ENCODE measurements at regions not wholly inside any gene's neighbourhood (a gene's known extent, or its start where the extent isn't known, plus 50 kb on each side); places are given as distances from the start of the nearest gene placed in this dataset.
"Not testable (repeated sequence)": the region's sequence is repeated elsewhere in the genome, so short reads cannot be mapped to it uniquely, and the experiment has no call there.

DNA sequence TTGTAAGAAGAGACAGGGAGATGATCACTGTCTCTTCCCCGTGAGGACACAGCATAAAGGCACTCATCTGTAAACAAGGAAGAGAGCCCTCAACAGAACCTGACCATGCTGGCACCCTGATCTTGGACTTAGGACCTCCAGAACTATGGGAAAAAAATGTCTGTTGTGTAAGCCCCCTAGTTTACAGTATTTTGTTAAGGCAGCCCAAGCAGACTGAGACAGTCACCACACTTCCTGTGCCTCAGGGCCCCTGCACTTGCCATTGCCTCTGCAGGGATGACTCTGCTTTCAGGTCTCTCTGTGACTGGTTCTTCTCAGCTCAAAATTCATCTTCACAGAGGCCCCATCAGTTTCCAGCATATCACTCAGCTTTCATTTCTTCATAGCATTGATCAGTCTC is 372.1 kb downstream of the TLE1 start:
- Mint-ChIP-seq H3K4me3 (ENCODE audit: low read depth) (no peak overlapping the region), H3K27ac (no peak overlapping the region), H3K9me3 (ENCODE audit: low read depth) (peaks cover 12% of the 10 kb centered on the region), H3K27me3 (no peaks in the 10 kb centered on the region), H3K36me3 (ENCODE audit: insufficient read depth) (peaks cover 1% of the 10 kb centered on the region), H3K4me1 (ENCODE audit: low read depth) (peaks cover 2% of the 10 kb centered on the region)
- DNase-seq (ENCODE audit: low spot score, unreplicated experiment): no peak
- no peak for TF ChIP-seq CTCF (IDR thresholded peaks at IDR 0.05; ENCODE audit: unreplicated experiment)

DNA sequence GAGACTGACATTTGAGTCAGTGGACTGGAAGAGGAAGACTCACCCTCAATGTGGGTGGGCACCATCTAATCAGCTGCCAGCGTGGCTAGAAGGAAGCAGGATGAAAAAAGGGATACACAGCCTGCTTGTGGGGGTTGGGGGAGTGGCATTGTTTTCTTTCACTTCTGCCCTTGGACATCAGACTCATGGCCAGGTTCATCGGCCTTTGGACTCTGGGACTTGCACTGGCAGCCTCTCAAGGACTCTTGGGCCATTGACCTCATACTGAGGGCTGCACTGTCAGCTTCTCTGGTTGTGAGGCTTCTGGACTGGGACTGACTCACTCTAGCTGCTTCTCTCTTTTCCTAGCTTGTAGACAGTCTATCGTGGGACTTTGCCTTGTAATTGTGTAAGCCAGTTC is 374.9 kb downstream of the TLE1 start:
- DNase-seq (ENCODE audit: low spot score, unreplicated experiment): no peak
- Mint-ChIP-seq H3K27me3 (no peaks in the 10 kb centered on the region), H3K9me3 (ENCODE audit: low read depth) (peaks cover 10% of the 10 kb centered on the region), H3K36me3 (ENCODE audit: insufficient read depth) (peaks cover 1% of the 10 kb centered on the region), H3K27ac (no peak overlapping the region), H3K4me1 (ENCODE audit: low read depth) (no peaks in the 10 kb centered on the region), H3K4me3 (ENCODE audit: low read depth) (no peak overlapping the region)
- TF ChIP-seq CTCF (IDR thresholded peaks at IDR 0.05; ENCODE audit: unreplicated experiment): no peak

GRCh38 chr9:81313877-81314276 is 375.5 kb downstream of the TLE1 start:
- no peak for TF ChIP-seq CTCF (IDR thresholded peaks at IDR 0.05; ENCODE audit: unreplicated experiment)
- no peak for DNase-seq (ENCODE audit: low spot score, unreplicated experiment)
- H3K4me1 Mint-ChIP-seq (ENCODE audit: low read depth): no peaks in the 10 kb centered on the region
- H3K36me3 Mint-ChIP-seq (ENCODE audit: insufficient read depth): peaks cover 1% of the 10 kb centered on the region
- peaks cover 10% of the 10 kb centered on the region for H3K9me3 Mint-ChIP-seq (ENCODE audit: low read depth)
- H3K27ac Mint-ChIP-seq: no peak overlapping the region
- H3K4me3 Mint-ChIP-seq (ENCODE audit: low read depth): no peak overlapping the region
- H3K27me3 Mint-ChIP-seq: no peaks in the 10 kb centered on the region

- Mint-ChIP-seq H3K27me3 (no peaks in the 10 kb centered on the region), H3K36me3 (ENCODE audit: insufficient read depth) (no peaks in the 10 kb centered on the region), H3K4me1 (ENCODE audit: low read depth) (no peaks in the 10 kb centered on the region), H3K27ac (no peak overlapping the region), H3K4me3 (ENCODE audit: low read depth) (no peak overlapping the region), H3K9me3 (ENCODE audit: low read depth) (peaks cover 8% of the 10 kb centered on the region)
- no peak for DNase-seq (ENCODE audit: low spot score, unreplicated experiment)
- no peak for TF ChIP-seq CTCF (IDR thresholded peaks at IDR 0.05; ENCODE audit: unreplicated experiment)
These were observed 377.0 kb downstream of the TLE1 start for GRCh38 chr9:81312346-81312745.

DNA sequence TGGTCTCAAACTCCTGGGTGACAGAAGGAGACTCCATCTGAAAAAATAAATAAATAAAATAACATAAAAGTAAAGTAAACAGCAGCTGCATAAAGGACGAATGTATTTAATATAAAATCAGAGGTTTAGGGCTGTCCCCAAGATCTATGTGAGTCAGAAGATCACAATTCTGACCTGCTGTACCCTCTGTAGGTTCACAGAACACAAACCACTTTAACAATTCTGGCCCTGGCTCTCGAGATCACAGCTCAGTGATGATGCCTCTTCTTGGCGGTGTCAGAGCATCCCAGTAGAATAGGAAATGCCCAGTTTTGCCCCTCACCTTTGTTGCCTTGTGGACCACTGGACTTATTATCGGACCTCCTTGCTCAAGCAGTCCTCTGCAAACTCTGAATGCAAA is 380.9 kb downstream of the TLE1 start:
- no peak for DNase-seq (ENCODE audit: low spot score, unreplicated experiment)
- Mint-ChIP-seq H3K4me1 (ENCODE audit: low read depth) (no peaks in the 10 kb centered on the region), H3K36me3 (ENCODE audit: insufficient read depth) (no peaks in the 10 kb centered on the region), H3K4me3 (ENCODE audit: low read depth) (no peak overlapping the region), H3K27ac (no peak overlapping the region), H3K9me3 (ENCODE audit: low read depth) (peaks cover 6% of the 10 kb centered on the region), H3K27me3 (no peaks in the 10 kb centered on the region)
- TF ChIP-seq CTCF (IDR thresholded peaks at IDR 0.05; ENCODE audit: unreplicated experiment): no peak

GRCh38 chr9:81307791-81308190 is 381.6 kb downstream of the TLE1 start:
- H3K9me3 Mint-ChIP-seq (ENCODE audit: low read depth); H3K4me1 Mint-ChIP-seq (ENCODE audit: low read depth); H3K4me3 Mint-ChIP-seq (ENCODE audit: low read depth); DNase-seq (ENCODE audit: low spot score, unreplicated experiment); H3K36me3 Mint-ChIP-seq (ENCODE audit: insufficient read depth); H3K27me3 Mint-ChIP-seq; H3K27ac Mint-ChIP-seq: not testable (repeated sequence)

Data from progenitor cell of endocrine pancreas (in vitro differentiated cells).